Mesodermal cell (in vitro differentiated cells): ENCODE measurements at regions not wholly inside any gene's neighbourhood (a gene's known extent, or its start where the extent isn't known, plus 50 kb on each side); places are given as distances from the start of the nearest gene placed in this dataset.

Experiments used
- H3K27ac ChIP-seq: 2 replicates; pipeline ENCODE4 v1.7.0; 2013; ENCODE audit warnings: mild to moderate bottlenecking, low read depth, low read length, moderate library complexity; ENCODE audit not compliant: severe bottlenecking
- H3K36me3 ChIP-seq: 2 replicates; pipeline ENCODE4 v1.7.1; 2013; ENCODE audit warnings: mild to moderate bottlenecking, low read length, moderate library complexity; ENCODE audit not compliant: control insufficient read depth, insufficient read depth
- H3K4me1 ChIP-seq: one replicate; pipeline ENCODE4 v1.7.1; 2013; ENCODE audit warnings: mild to moderate bottlenecking, low read length; ENCODE audit not compliant: insufficient read depth, control insufficient read depth, poor library complexity, severe bottlenecking
- H3K4me3 ChIP-seq: 2 replicates; pipeline ENCODE4 v1.7.0; 2013; ENCODE audit warnings: low read length, control low read depth, mild to moderate bottlenecking; ENCODE audit not compliant: insufficient read depth, poor library complexity, severe bottlenecking; ENCODE audit errors: extremely low read depth
- H3K9me3 ChIP-seq: 2 replicates; pipeline ENCODE4 v1.7.1; 2013; ENCODE audit warnings: mild to moderate bottlenecking, low read length, moderate library complexity; ENCODE audit not compliant: control insufficient read depth
- WGBS, 2 experiments: methylation state at CpG; one replicate each; pipeline ENCODE4 v1.1.5; 2013; ENCODE audit warnings: missing lambda C conversion rate in 2 of 2; ENCODE audit not compliant: insufficient coverage in 2 of 2; 5-methylcytosine and 5-hydroxymethylcytosine counted together

DNA sequence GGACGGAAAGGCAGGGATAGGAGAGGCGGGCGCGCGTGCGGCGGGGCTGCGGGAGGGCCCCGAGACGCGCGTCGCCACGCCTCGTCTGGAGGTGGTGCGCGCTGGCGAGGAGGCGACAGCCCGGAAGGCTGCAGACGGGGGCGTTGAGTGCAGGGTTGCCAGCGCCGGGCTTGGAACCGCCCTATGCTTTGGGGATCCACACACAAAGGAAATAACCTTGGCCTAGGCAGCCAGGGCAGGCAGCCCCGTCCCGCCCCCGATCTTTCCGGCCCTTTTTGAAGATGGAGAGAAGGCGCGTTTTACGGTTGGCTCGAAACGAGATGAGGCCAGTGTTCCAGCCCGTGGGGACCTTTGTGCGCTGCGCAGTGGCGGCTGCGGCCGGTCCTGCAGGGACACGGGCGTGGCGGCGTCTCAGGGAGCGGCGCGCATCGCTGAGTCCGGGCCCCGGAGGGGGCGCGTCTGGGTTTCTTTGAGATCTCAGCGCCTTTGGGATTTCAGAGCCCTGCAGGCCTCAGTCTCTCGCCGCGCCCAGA is 50.8 kb upstream of the TRIM2 start:
- WGBS, 2 experiments: 1% methylated on average over 47 to 54 of the region's 56 CpGs
- Histone ChIP-seq H3K27ac (peak overlapping the region; percentile 76), H3K9me3 (no peaks in the 10 kb centered on the region)

GRCh38 chr4:153154007-153154975 is 50.0 kb upstream of the TRIM2 start:
- no peaks in the 10 kb centered on the region for H3K9me3 ChIP-seq
- H3K27ac ChIP-seq: peak overlapping the region; percentile 76
- H3K4me1 ChIP-seq: peaks cover 4% of the 10 kb centered on the region
- WGBS, 2 experiments: 59 to 60% methylated on average over 6 to 10 of the region's 15 CpGs
- no peaks in the 10 kb centered on the region for H3K36me3 ChIP-seq
- peak overlapping the region; percentile 53 for H3K4me3 ChIP-seq

More for the DNA sequence above, 50.8 kb upstream of the TRIM2 start:
- Histone ChIP-seq H3K4me3 (peak overlapping the region; percentile 53), H3K36me3 (no peaks in the 10 kb centered on the region), H3K4me1 (peaks cover 4% of the 10 kb centered on the region)
